Fibroblast of skin of left quadriceps (primary cell): ENCODE measurements at regions not wholly inside any gene's neighbourhood (a gene's known extent, or its start where the extent isn't known, plus 50 kb on each side); places are given as distances from the start of the nearest gene placed in this dataset.

ENCODE experiments used
- DNase-seq, 2 experiments: peaks; one replicate each; pipeline ENCODE4 v3.0.0-alpha.2; 2013; ENCODE audit warnings: low read depth in 2 of 2

- DNase-seq, result no peak
Observed at GRCh38 chr10:85542936-85543730, 823.5 kb downstream of the GRID1 start.

- DNase-seq, result no peak
Observed at GRCh38 chr10:85544956-85545355, 821.6 kb downstream of the GRID1 start.

- DNase-seq, result no peak
Observed at GRCh38 chr10:85545874-85546273, 820.7 kb downstream of the GRID1 start.

- DNase-seq, result no peak
Observed at GRCh38 chr10:85547460-85548023, 819.1 kb downstream of the GRID1 start.

- DNase-seq, result peak; percentile 5 to 9
Observed at GRCh38 chr10:85548034-85548433, 818.6 kb downstream of the GRID1 start.
